RWPE2 (cell line): ENCODE measurements at regions not wholly inside any gene's neighbourhood (a gene's known extent, or its start where the extent isn't known, plus 50 kb on each side); places are given as distances from the start of the nearest gene placed in this dataset.

ENCODE experiments used
- ATAC-seq: fragments of 200-7000 bp; cut with Tn5 transposase; 3 replicates; pipeline ENCODE4 v1.9.1; 2021; ENCODE audit warnings: low read depth
- DNase-seq: peaks from one replicate; pipeline ENCODE4 v3.0.0-alpha.2; 2020; ENCODE audit warnings: low spot score
- H3K27ac ChIP-seq: fragments of 450-650 bp; 2 replicates; pipeline ENCODE4 v1.5.1; 2017; ENCODE audit warnings: mild to moderate bottlenecking; ENCODE audit not compliant: poor library complexity, severe bottlenecking
- H3K27me3 ChIP-seq: fragments of 250-450 bp; sonication (Bioruptor Pico); 2 replicates; pipeline ENCODE4 v1.5.1; 2021; ENCODE audit warnings: mild to moderate bottlenecking, moderate library complexity; ENCODE audit not compliant: insufficient read depth, poor library complexity, severe bottlenecking
- H3K36me3 ChIP-seq: fragments of 250-450 bp; sonication (Bioruptor Pico); 2 replicates; pipeline ENCODE4 v1.5.1; 2020; ENCODE audit warnings: low read depth, mild to moderate bottlenecking, moderate library complexity
- H3K4me1 ChIP-seq: fragments of 250-450 bp; sonication (Bioruptor Pico); 2 replicates; pipeline ENCODE4 v1.5.1; 2021; ENCODE audit warnings: mild to moderate bottlenecking, moderate library complexity; ENCODE audit not compliant: insufficient read depth, poor library complexity, severe bottlenecking
- H3K4me3 ChIP-seq: fragments of 250-450 bp; sonication (Bioruptor Pico); 2 replicates; pipeline ENCODE4 v1.5.1; 2021; ENCODE audit warnings: mild to moderate bottlenecking, moderate library complexity; ENCODE audit not compliant: severe bottlenecking
- H3K9me3 ChIP-seq: fragments of 250-450 bp; sonication (Bioruptor Pico); 2 replicates; pipeline ENCODE4 v1.5.1; 2021; ENCODE audit warnings: mild to moderate bottlenecking, moderate library complexity; ENCODE audit not compliant: severe bottlenecking
- CTCF ChIP-seq: fragments of 450-650 bp; IDR thresholded peaks from one replicate; pipeline ENCODE4 v1.5.1; 2017; ENCODE audit warnings: mild to moderate bottlenecking, moderate library complexity; ENCODE audit not compliant: poor library complexity, severe bottlenecking

- Histone ChIP-seq H3K36me3 (no peaks in the 10 kb centered on the region), H3K9me3 (no peaks in the 10 kb centered on the region), H3K4me3 (no peak overlapping the region), H3K4me1 (no peaks in the 10 kb centered on the region), H3K27ac (no peak overlapping the region), H3K27me3 (no peaks in the 10 kb centered on the region)
- ATAC-seq (no peak), DNase-seq (no peak)
- TF ChIP-seq CTCF = no peak
These were observed 245.6 kb downstream of the HTR7 start for GRCh38 chr10:90612276-90612675.

GRCh38 chr10:90614631-90615030 is 243.2 kb downstream of the HTR7 start:
- Histone ChIP-seq H3K4me1 (no peaks in the 10 kb centered on the region), H3K27me3 (no peaks in the 10 kb centered on the region), H3K4me3 (no peak overlapping the region), H3K36me3 (no peaks in the 10 kb centered on the region), H3K9me3 (no peaks in the 10 kb centered on the region), H3K27ac (no peak overlapping the region)
- TF ChIP-seq CTCF = no peak
- DNase-seq = no peak
- ATAC-seq = no peak

- Histone ChIP-seq H3K27me3 (peaks cover 3% of the 10 kb centered on the region), H3K4me1 (no peaks in the 10 kb centered on the region), H3K9me3 (peaks cover 2% of the 10 kb centered on the region), H3K27ac (no peak overlapping the region), H3K4me3 (no peak overlapping the region), H3K36me3 (no peaks in the 10 kb centered on the region)
- ATAC-seq (no peak), DNase-seq (no peak)
- no peak for TF ChIP-seq CTCF
These were observed 236.3 kb downstream of the HTR7 start for GRCh38 chr10:90621577-90621976.

GRCh38 chr10:90635111-90635765 is 222.6 kb downstream of the HTR7 start:
- Histone ChIP-seq H3K27me3 (no peaks in the 10 kb centered on the region), H3K9me3 (no peaks in the 10 kb centered on the region), H3K27ac (no peak overlapping the region), H3K4me3 (no peak overlapping the region), H3K36me3 (no peaks in the 10 kb centered on the region), H3K4me1 (no peaks in the 10 kb centered on the region)
- ATAC-seq = no peak
- no peak for TF ChIP-seq CTCF
- no peak for DNase-seq

- Histone ChIP-seq H3K36me3 (no peaks in the 10 kb centered on the region), H3K9me3 (no peaks in the 10 kb centered on the region), H3K4me1 (peaks cover 3% of the 10 kb centered on the region), H3K27me3 (no peaks in the 10 kb centered on the region), H3K27ac (no peak overlapping the region), H3K4me3 (no peak overlapping the region)
- DNase-seq (no peak), ATAC-seq (no peak)
- TF ChIP-seq CTCF = no peak
These were observed 217.1 kb downstream of the HTR7 start for GRCh38 chr10:90640756-90641155.
